ENCODE measurements at regions not wholly inside any gene's neighbourhood (a gene's known extent, or its start where the extent isn't known, plus 50 kb on each side); places are given as distances from the start of the nearest gene placed in this dataset.

DNA sequence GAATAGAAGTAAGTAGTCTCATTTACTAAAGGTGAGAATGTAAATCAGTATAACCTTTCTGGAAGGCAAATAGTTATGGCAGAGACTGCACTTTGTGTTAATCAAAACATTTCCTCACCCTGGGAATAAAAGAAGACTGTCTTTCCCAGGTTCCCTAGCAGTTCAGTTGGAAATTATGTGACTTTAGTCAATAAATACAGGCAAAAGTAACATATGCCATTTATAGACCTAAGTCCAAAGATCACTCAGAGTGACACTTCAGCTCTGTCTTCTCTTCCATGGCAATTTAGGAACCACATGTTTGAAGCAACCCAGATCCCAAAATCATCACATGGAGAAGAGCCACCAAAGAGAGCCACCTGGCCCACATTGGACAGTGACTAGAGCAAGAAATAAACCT is 160.7 kb upstream of the SV2C start:
- Histone ChIP-seq H3K27me3 (ENCODE audit: control insufficient read depth, insufficient read depth, low read length) (no peaks in the 10 kb centered on the region), H3K4me3 (ENCODE audit: low read depth, low read length) (no peak overlapping the region), H3K36me3 (ENCODE audit: control insufficient read depth, insufficient read depth, low read length) (no peaks in the 10 kb centered on the region)
- FAIRE-seq (no peak), DNase-seq (ENCODE audit: low read depth) (no peak)
- TF ChIP-seq, protein P1, sequence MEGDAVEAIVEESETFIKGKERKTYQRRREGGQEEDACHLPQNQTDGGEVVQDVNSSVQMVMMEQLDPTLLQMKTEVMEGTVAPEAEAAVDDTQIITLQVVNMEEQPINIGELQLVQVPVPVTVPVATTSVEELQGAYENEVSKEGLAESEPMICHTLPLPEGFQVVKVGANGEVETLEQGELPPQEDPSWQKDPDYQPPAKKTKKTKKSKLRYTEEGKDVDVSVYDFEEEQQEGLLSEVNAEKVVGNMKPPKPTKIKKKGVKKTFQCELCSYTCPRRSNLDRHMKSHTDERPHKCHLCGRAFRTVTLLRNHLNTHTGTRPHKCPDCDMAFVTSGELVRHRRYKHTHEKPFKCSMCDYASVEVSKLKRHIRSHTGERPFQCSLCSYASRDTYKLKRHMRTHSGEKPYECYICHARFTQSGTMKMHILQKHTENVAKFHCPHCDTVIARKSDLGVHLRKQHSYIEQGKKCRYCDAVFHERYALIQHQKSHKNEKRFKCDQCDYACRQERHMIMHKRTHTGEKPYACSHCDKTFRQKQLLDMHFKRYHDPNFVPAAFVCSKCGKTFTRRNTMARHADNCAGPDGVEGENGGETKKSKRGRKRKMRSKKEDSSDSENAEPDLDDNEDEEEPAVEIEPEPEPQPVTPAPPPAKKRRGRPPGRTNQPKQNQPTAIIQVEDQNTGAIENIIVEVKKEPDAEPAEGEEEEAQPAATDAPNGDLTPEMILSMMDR (IDR thresholded peaks at IDR 0.05; ENCODE audit: insufficient read depth, low read length, severe bottlenecking), result no peak

DNA sequence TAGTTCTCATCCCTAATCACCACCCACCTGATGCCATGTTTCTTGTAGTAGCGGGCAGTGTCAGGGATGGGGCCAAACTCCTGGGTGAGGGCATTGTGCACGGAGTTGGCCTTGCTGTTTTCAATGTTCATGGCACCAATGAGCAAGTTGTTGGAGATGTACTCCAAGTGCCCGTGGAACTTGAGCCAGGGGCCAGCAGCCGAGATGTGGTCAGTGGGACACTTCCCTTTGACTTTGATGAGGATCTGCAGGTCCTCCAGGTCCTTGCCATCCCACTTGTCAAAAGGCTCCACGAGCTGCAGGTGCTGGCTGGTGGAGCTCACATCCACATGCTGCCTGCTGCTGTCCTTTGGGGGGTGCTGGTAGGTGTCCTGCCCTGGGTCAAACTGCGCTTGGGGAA is 162.2 kb upstream of the SV2C start:
- TF ChIP-seq, protein P1 (IDR thresholded peaks at IDR 0.05; ENCODE audit: insufficient read depth, low read length, severe bottlenecking), result no peak
- FAIRE-seq, result no peak
- no peaks in the 10 kb centered on the region for H3K36me3 ChIP-seq (ENCODE audit: control insufficient read depth, insufficient read depth, low read length)

DNA sequence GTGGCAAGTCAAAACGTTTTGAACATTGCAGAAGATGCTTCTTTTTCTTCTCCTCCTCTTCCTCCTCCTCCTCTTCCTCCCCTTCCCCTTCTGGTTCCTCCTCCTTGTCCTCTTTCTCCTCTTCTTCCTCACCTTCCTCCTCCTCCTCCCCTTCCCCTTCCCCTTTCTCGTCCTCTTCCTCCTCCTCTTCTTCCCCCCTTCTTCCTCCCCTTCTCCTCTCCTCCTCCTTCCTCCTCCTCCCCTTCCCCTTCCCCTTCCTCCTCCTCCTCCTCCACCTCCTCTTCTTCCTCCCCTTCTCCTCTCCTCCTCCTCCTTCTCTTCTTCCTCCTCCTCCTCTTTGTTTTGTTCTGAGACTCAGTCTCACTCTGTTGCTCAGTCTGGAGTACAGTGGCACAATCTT is 167.0 kb upstream of the SV2C start:
- Histone ChIP-seq H3K4me3 (ENCODE audit: low read depth, low read length) (no peak overlapping the region), H3K27me3 (ENCODE audit: control insufficient read depth, insufficient read depth, low read length) (no peaks in the 10 kb centered on the region), H3K36me3 (ENCODE audit: control insufficient read depth, insufficient read depth, low read length) (no peaks in the 10 kb centered on the region)
- DNase-seq (ENCODE audit: low read depth) (no peak), FAIRE-seq (no peak)
- TF ChIP-seq, protein P1 (IDR thresholded peaks at IDR 0.05; ENCODE audit: insufficient read depth, low read length, severe bottlenecking), result no peak

More for the DNA sequence above, 162.2 kb upstream of the SV2C start:
- no peak overlapping the region for H3K4me3 ChIP-seq (ENCODE audit: low read depth, low read length)
- H3K27me3 ChIP-seq (ENCODE audit: control insufficient read depth, insufficient read depth, low read length), result no peaks in the 10 kb centered on the region
- DNase-seq (ENCODE audit: low read depth), result no peak

DNA sequence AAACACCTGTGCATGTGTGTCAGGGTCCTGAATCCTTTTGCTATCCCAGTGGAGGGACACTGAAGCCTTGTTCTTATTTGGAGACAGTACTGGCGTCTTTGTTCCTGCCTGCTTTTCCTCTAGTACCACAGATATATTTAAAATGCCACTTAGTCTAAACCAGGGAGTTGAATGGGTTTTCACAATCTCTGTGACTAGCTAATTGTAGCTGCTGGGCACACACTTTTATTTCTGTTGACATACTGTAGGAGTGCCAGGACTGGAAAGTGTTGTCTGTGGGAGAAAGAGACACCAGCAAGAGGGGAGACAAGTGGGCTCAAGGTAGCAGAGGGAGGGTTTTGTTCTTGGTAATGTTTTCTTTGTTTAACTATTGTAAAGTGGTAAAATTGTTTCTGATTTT is 174.0 kb upstream of the SV2C start:
- FAIRE-seq (no peak), DNase-seq (ENCODE audit: low read depth) (no peak)
- no peaks in the 10 kb centered on the region for H3K27me3 ChIP-seq (ENCODE audit: control insufficient read depth, insufficient read depth, low read length)
- no peak overlapping the region for H3K4me3 ChIP-seq (ENCODE audit: low read depth, low read length)
- TF ChIP-seq, protein P1 (IDR thresholded peaks at IDR 0.05; ENCODE audit: insufficient read depth, low read length, severe bottlenecking), result no peak
- no peaks in the 10 kb centered on the region for H3K36me3 ChIP-seq (ENCODE audit: control insufficient read depth, insufficient read depth, low read length)

DNA sequence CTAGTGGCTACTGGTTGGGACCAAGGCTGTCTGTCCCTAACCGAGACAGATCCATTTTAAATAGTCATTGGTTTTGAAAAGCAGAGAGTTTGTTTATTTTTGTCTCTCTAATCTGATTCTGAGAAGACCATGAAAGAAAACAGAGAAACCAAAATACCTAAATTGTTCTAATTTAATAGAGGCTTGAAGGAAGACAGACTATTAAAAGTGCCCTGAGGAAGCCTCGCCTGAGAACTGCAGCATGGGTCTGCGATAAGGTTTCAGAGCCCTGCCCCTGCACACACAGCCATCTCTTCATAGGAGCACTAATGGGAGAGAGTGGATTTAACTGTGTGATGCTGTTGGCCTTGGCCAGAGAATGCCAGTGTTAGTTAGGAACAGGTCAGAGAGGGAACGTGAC is 175.5 kb upstream of the SV2C start:
- TF ChIP-seq, protein P1 (IDR thresholded peaks at IDR 0.05; ENCODE audit: insufficient read depth, low read length, severe bottlenecking), result no peak
- FAIRE-seq (no peak), DNase-seq (ENCODE audit: low read depth) (no peak)
- Histone ChIP-seq H3K36me3 (ENCODE audit: control insufficient read depth, insufficient read depth, low read length) (no peaks in the 10 kb centered on the region), H3K4me3 (ENCODE audit: low read depth, low read length) (no peak overlapping the region), H3K27me3 (ENCODE audit: control insufficient read depth, insufficient read depth, low read length) (no peaks in the 10 kb centered on the region)

DNA sequence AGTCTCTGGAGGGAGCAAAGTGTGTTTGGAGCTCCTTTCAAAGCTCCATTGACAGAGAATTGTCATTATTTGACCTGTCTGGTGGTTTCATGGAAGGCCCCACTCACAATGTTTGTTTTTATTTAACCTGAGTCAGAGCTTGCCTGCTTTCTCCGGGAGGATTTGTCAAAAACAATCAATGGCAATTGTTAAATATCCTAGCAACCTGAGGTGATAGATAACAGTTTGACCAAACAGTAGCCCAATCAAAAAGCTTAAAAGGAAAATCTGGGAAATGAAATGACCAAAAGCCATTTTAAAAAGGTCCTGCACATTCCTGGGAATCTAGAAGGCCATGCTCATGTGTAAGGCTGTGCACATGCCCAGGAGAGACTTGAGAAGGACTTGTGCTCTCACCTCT is 177.2 kb upstream of the POC5 start:
- no peak for DNase-seq (ENCODE audit: low read depth)
- TF ChIP-seq, protein P1 (IDR thresholded peaks at IDR 0.05; ENCODE audit: insufficient read depth, low read length, severe bottlenecking), result no peak
- H3K36me3 ChIP-seq (ENCODE audit: control insufficient read depth, insufficient read depth, low read length), result no peaks in the 10 kb centered on the region
- no peaks in the 10 kb centered on the region for H3K27me3 ChIP-seq (ENCODE audit: control insufficient read depth, insufficient read depth, low read length)
- no peak for FAIRE-seq
- no peak overlapping the region for H3K4me3 ChIP-seq (ENCODE audit: low read depth, low read length)
